RWPE1 (cell line): ENCODE measurements at regions not wholly inside any gene's neighbourhood (a gene's known extent, or its start where the extent isn't known, plus 50 kb on each side); places are given as distances from the start of the nearest gene placed in this dataset.

ENCODE experiments used
- CTCF ChIA-PET: fragments of 350-600 bp; sonication (Branson Sonifier 250); formaldehyde crosslinking; extraction: SDS; loops from one replicate; lab custom pipeline; 2021; lab: Yijun Ruan, JAX
- POLR2A ChIA-PET: fragments of 400-600 bp; formaldehyde crosslinking; extraction: SDS; loops from one replicate; lab custom pipeline; 2020; ENCODE audit warnings: antibody characterized with exemption; ENCODE audit not compliant: low non-redundant PET; lab: Yijun Ruan, JAX
- DNase-seq: peaks from one replicate; pipeline ENCODE4 v3.0.0; 2012; ENCODE audit warnings: low spot score
- H3K27ac ChIP-seq: fragments of 450-650 bp; 2 replicates; pipeline ENCODE4 v1.5.1; 2017
- CTCF ChIP-seq: fragments of 450-650 bp; conservative IDR thresholded peaks from 2 replicates; pipeline ENCODE4 v1.5.1; 2017; ENCODE audit warnings: low read depth, mild to moderate bottlenecking

GRCh38 chr2:103007086-103007485 lies 245.3 kb downstream of the TMEM182 start:
- POLR2A ChIA-PET: no interaction called here
- TF ChIP-seq CTCF: no peak
- DNase-seq: no peak
- CTCF ChIA-PET: interaction anchor here (0.6 kb wide), 1 partner anchor 230 kb away, joined by 3 read pairs; no protein-coding TSS in a partner anchor
- H3K27ac ChIP-seq: no peak overlapping the region

- no peak for DNase-seq
- CTCF ChIA-PET: interaction anchor here (0.6 kb wide), 1 partner anchor 10 kb away, joined by 5 read pairs; no protein-coding TSS in a partner anchor
- no peak overlapping the region for H3K27ac ChIP-seq
- TF ChIP-seq CTCF: no peak
- POLR2A ChIA-PET: no interaction called here
Measured at GRCh38 chr2:103008586-103008985, 246.8 kb downstream of the TMEM182 start.

GRCh38 chr2:103009871-103010270 lies 248.0 kb downstream of the TMEM182 start:
- TF ChIP-seq CTCF: no peak
- POLR2A ChIA-PET: no interaction called here
- H3K27ac ChIP-seq: no peak overlapping the region
- CTCF ChIA-PET: interaction anchor here (0.7 kb wide), 1 partner anchor 457 kb away, joined by 5 read pairs; no protein-coding TSS in a partner anchor
- peak; percentile 17 for DNase-seq

GRCh38 chr2:103010306-103010705 lies 248.5 kb downstream of the TMEM182 start:
- no peak for TF ChIP-seq CTCF
- ChIA-PET POLR2A (no interaction called here), CTCF (interaction anchor here (0.7 kb wide), 1 partner anchor 458 kb away, joined by 5 read pairs; no protein-coding TSS in a partner anchor)
- DNase-seq: no peak
- no peak overlapping the region for H3K27ac ChIP-seq

GRCh38 chr2:103010751-103011150 lies 248.9 kb downstream of the TMEM182 start:
- TF ChIP-seq CTCF: no peak
- POLR2A ChIA-PET: no interaction called here

GRCh38 chr2:103012590-103012989 lies 250.8 kb downstream of the TMEM182 start:
- no peak overlapping the region for H3K27ac ChIP-seq
- TF ChIP-seq CTCF: no peak
- DNase-seq: no peak
- ChIA-PET POLR2A (no interaction called here), CTCF (no interaction called here)

More at GRCh38 chr2:103010751-103011150, 248.9 kb downstream of the TMEM182 start:
- no peak overlapping the region for H3K27ac ChIP-seq
- no peak for DNase-seq
- CTCF ChIA-PET: no interaction called here
